ENCODE measurements at regions not wholly inside any gene's neighbourhood (a gene's known extent, or its start where the extent isn't known, plus 50 kb on each side); places are given as distances from the start of the nearest gene placed in this dataset.
A peak's percentile ranks its signal among the peaks of the same experiment; 100 is the strongest.

DNA sequence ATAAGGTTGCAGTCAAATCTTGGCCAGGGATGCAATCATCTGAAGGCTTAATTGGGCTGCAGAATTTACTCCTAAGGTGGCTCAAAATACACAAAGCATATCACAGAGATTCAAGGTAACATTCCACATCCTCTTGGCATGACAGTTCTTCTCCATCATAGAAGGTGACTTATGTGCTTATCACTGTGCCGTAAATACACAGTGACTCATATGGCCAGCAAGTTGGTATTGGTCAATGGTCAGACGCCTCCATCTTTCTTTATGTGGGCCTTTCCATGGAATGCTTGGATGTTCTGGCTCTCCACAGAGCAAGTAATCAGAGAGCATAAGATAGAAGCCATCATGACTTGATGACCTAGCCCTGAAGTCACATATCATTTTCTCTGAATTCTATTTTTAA is 168.8 kb upstream of the ST8SIA2 start:
- DNase-seq, result no peak

DNA sequence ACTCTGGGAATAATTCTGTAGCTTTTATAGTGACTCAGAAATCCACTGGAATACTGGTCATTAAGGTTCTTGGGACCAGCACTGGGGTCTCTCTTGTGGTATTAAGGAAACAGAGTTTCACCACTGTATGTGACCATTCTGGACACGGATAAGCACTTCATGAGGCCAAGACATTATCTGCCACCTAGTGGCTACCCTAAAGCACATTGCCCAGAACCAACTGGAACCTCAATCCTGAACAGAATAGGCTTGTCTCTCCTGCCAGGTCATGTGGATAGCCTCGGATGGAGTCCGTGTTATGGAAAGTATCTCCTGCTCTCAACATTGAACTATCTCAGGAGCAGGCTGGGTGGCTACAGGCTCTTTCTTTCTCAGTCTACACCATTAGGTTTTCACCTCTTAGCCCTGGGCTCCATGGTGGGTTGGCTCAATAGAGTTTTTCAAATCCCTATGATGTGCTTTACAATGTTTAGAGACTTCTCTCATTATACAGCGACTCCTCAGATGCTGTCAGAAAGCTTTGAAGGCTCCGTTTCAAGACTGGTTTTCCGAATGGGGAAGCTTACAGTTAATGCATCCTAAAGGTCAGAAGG is 167.6 kb upstream of the ST8SIA2 start:
- peak; percentile 11 for DNase-seq

DNA sequence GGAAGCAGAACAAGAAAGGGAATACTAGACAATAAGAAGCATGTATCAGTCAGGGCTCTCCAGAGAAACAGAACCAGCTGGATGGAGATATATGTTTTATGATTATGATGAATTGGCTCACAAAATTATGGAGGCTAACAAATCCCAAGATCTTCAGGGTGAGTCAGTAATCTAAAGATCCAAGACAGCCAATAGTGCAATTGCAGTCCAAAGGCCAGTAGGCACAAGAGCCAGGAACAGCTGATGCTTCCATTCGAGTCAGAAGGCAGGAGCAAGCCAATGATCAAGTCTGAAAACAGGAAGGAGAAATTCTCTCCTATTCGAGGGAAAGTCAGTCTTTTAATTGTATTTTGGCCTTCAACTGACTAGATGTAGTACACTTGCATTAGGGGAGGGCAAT is 164.9 kb upstream of the ST8SIA2 start:
- DNase-seq, result no peak

DNA sequence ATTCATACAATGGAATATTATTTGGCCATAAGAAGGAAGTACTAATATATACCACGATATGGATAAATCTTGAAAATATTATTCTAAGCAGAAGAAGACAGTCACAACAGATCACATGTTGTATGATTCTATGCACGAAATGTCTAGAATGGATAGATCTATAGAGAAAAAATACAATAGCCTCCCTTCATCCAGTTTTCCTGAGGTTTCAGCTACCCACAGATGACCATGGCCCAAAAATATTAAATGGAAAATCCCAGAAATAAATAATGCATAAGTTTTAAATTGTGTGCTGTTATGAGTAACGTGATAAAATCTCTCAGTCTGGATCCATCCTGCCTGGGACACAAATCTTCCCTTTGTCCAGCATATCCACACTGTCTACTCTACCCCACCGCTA is 162.2 kb upstream of the ST8SIA2 start:
- DNase-seq, result no peak

DNA sequence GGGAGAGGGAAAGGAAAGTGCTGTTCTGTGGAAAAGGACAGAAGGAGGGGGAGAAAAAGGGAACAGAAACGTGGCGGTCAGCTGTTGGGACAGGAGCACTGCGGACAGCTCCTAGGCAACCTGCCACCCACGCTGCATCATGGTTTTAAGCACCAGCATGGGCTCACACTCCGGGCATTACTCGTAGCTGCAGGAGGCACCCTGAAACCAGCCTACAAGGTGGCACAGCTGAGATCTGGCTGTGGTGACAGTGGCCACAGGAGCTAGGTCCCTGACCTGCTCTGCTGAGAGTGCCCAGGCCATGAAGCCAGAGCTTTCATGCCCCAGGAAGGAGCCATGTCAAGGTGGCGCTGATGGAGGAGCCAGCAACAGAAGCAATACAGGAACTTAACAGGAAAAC is 161.4 kb upstream of the ST8SIA2 start:
- no peak for DNase-seq

DNA sequence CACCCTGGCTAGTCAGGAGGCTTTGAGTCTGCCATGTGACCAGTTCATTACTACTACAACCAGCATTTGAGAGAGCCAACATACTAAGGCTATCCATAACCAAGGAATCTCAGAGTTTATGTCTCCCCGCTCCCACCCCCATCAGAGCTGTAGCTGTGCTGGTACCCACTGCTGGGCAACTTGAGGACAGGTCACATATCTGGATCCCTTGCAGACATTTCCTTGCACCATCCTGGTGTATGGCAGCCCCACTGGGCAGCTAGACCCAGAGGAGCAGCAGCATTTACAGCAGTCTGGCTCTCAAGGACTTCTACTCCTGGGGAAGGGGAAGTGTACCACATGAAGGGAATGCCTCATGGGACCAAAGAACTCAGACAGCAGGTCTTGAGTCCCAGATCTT is 160.8 kb upstream of the ST8SIA2 start:
- DNase-seq, result no peak

DNA sequence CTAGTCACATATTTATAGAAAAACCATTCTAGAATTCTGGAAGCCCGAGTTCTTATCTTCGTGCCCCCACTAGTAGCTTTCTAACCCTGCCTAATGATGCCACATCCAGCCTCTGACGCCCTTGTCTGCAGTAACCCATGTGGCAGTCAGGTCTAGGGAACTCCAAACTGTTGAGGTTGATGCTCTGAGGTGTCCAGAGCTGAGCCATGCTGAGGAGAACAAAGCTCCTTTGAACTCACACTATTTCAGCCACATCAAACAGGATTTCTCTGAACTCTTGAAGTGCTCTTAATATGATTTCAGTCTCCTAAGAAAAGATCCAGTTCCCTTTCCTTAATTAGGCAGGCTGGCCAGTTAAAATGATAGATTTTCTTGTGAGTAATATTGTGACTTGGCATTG is 150.5 kb upstream of the ST8SIA2 start:
- no peak for DNase-seq

DNA sequence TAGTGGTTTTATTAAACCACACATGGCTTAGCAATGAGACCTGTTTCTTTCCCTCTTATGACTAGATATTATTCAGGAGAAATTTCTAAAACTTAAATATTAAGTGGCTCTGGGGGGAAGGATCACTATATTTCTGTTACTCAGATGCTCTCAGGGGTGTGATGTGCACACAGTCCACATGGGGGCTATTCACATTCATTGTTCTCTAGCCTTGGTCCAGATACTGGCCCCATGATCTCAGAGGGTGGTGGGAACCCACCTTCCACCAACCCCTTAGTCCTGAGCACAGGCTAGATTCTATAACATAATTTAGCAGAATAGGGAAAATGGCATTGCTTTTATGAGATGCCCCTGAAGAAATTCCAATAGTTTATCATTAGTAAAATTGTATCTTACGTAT is 149.0 kb upstream of the ST8SIA2 start:
- DNase-seq, result no peak

DNA sequence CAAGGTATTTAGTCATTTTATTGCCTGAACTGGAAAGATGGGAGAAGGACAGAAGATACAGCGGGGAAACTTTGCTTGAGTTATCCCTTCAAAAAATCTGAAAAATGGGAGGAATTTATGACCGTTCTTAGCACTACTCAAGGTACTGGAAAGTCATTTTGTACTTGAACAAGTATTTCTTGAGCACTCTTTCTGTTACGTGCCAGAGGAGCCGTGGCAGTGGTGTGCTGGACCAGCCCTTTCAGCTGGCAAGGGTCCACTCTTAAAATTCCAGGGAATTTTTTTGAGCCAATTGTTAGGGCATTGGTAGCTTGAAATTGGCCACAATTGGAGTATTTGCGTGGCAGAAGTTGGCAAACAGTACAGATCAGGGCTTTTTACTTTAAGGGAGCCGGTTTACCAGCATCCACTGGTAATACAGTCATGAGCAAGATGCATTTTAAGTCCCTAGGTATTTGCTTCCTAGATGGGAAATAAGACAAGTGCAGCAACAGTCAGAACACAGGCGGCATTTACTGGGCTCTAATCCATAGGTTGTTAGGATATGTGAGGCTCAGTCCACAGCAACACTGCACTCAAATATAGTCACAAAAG is 145.9 kb upstream of the ST8SIA2 start:
- no peak for DNase-seq

DNA sequence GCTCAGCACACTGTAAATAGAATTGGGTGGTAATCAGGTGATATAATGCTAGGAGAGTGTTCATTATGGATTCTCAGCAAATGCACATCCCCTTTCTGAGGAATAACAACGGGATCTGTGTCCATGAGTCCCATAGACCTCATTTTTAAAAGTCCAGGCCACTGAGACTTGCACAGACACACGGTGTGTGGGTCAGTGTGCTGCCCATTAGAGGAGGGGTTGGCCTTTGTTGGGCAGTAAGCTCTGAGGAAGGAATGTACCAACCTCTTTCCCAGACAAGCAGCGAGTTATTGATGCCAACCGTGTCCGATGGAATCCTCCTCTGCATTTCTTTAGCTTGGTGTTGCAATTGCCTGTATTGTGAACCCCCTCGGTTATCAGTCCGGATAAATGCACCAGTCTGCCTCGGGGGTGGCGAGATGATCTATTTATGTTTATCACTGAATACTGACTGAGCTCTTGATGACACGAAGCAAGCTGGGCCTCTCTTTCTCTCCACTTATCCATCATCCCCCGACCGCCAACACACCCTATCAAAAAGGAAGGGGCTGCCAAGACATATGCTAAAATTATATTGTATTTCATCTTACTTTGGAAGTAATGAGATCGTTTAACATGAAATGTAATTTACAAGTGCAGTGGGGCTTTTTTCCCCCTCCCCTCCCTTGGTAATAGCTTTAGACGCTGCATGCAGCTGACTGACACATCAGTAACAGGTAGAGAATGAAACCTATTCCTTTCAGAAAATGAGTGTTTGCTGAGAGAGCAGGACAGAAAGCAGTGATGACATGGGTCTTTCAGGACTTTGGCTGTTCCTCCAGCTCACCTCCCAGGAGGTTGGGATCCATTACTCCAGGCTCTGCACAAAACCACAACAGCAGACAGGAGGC is 126.6 kb upstream of the ST8SIA2 start:
- no peak for DNase-seq

DNA sequence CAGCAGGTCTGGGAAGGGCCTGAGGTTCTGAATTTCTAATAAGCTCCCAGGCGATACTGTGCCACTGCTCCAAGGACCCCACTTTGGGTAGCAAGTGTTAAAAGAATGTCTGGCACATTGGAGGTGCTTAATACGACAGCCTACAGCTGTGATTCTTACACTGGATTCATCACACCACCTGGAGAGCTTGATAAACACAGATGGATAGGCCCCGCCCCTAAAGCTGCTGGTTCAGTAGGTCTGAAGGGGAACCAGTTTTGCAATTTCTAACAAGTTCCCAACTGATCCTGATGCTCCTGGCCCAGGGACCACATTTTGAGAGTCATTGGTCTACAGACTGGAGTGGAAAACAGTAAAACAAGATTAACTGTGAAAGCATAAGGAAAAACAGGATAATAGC is 124.8 kb upstream of the ST8SIA2 start:
- no peak for DNase-seq

DNA sequence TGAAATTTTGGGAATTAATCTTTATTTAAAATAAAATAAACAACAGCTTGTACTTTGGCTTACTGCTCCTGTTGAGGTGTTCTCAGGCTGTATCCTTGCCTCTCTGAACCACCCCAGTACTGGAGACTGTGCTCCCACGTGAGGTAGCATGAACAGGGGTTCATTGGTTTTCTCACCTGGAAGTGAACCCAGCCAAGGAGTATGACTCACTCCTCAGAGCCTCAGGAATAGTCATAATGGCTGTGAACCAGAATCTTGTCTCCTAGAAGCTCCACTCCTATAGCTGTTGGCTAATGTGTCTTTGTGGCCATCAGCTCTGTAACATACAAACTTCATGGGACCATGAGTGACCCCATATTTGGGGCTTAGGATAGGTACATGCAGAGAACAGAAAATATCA is 122.5 kb upstream of the ST8SIA2 start:
- no peak for DNase-seq

DNA sequence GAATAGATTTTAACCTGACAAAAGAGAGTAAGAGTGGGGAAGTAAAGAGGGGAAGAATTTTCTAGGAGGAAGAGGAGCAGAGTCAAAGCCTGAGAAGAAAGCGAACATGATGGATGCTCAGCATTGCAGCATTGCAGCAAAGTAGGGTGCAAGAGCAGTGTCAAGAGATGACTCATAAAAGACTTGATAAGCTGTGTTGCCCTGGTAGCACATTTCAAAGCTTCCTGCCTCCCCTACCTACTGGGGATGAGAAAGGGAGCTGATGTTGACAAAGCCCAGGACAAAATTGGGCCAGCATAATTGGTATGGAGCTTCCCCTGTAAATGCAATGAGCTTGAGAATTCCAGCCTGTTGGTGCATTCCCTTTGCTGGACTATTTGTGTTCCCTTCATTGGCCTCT is 121.6 kb upstream of the ST8SIA2 start:
- no peak for DNase-seq

DNA sequence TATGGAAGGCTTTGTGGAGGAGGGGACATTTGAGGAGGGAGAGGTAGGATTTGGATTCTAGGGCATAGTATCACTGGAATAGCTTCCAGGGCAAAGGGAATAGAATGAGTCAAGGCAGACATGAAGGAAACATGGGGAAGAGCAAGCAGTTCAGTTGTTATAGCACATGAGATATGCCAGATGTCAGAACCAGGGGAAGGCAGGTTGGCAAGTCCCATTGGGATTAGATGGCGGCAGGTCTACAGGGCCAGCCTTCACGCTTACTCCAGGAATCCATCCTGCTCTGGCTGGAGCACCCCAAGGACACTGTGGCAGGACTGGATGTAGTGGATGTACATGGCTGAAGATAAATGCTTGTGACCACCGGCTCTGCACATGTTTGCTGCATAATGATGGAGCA is 120.4 kb upstream of the ST8SIA2 start:
- DNase-seq, result no peak

DNA sequence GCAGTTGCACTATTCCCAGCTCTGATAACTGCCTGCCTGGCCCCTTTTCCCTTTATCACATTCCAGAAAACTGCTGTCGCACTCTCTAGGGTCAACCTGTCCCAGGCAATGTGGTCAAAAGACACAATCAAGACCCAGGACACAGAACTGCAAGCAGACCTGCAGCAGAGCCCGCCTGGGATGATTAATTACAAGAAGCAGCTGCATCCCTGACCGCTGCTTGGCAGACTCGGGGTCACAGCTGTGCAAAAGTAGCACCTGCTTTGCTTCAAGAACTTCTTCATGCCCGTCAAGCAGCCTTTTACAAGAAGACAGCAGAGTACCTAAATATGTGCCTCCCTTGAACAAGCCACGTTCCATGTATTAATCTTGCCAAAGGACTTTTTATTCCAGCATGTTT is 120.0 kb upstream of the ST8SIA2 start:
- no peak for DNase-seq

DNA sequence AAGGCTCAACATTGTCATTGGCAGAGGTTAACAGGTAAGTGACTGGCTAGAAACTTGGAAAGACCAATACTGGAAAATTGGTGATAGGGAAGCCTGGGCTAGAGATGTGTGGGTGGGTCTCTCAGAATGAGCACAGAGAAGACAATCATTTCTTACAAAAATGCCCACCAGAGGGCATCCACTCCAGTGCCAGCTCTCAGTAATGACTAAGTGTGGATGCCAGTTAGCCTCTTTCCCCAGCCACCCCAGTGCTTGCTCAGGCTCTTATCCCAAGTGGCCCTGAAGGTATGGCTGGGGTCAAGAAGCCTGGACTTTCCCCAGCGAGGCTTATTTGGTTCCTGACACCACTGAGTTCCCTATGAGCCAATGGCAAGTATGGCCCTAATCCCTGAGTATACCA is 115.9 kb upstream of the ST8SIA2 start:
- no peak for DNase-seq

DNA sequence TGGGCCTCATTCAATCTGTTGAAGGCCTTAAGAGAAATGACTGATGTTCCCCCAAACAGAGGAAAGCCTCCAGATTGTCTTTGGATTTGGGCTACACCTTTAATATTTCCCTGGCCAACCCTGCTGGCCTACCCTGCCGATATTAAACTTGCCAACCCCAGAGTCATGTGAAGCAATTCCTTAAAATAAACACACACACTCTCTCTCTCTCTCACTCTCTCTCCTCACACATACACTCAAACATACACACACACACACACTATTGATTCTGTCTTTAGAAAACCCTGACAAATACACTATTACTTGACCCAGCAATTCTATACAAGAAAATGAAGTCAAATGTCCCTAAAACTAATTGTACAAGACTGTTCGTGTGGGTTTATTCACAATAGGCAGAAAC is 109.9 kb upstream of the ST8SIA2 start:
- no peak for DNase-seq

DNA sequence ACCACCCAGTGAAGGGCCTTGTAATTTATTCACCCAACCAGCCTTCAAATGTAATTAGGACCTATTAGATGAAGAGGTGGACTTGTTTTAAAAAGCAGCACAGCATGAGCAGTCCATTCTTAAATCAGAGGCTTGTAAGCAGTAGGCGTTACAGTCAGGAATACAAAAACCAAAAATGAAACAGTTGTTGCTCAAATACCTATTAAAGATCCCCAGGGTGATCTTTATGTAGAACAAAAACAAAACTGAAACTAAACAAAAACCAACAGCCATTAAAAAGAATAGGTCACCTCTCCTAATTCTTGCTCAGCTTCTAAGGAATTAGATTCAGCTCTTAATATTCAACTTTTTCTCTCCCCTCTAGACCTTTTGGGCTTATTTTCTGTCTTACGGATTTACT is 104.9 kb upstream of the ST8SIA2 start:
- no peak for DNase-seq

DNA sequence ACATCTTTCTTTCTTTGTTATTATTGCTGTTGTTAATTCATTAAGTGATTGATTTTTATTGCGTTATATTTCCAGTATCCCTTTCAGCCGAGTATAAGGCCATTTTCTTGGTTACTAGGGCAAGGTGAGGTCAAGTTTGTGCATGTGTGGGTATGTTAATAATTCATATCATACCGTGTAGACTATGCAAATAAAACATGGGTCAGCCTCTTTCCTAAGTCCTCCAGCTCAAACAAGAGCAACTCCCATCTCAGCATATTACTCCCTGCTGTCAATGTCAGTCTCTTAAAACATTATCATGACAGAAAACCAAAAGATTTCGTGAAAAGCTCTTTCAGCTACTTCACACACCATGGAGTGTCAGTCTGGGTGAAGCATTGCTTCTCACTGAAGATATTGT is 103.9 kb upstream of the ST8SIA2 start:
- DNase-seq, result no peak

DNA sequence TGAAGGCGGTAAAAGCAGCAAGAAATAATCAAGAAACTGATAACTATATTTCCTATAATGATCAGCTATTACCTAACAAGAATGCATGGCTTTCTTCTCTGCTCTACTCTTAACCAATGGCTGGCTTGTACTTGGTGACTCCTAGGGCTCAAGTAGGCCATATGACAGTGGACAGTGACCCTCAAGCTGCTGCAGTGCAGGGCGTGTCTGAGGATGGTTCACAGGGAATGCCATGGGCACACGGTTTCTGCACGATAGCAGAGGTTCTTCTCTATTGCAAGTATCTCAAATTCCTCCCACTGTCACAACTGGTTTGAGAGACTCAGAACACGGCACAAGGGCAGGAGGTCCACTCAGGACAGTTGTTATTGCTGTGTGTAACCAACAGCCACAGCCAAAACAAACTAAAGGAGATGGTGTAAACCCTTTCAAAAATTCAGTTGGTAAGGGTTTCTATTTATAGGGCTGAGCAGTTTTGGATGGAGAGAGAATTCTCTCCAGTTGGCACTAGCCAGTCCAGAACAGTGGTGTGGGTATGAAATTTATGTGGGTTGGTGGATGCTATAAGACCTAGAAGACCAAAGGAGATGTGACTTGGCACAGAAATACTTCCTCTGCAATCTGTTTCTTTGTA is 103.2 kb upstream of the ST8SIA2 start:
- DNase-seq, result no peak

DNA sequence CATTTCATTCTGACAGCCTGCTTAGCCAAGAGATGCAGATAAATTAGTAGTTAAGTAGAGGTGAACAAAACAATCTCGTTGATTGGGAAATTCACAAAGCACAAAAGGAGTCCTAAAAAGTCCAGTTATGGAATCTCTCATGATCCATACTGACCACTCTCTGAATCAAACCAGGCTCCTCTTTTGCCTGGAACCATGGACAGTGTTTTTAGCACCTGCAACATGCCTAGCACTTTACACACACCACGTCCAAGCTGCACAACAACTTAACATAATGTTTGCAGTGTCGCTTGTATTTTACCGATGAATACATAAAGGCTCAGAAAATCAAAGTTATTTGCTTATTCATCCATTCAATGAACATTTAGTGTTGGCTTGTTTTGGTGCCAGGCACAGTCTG is 101.8 kb upstream of the ST8SIA2 start:
- no peak for DNase-seq

DNA sequence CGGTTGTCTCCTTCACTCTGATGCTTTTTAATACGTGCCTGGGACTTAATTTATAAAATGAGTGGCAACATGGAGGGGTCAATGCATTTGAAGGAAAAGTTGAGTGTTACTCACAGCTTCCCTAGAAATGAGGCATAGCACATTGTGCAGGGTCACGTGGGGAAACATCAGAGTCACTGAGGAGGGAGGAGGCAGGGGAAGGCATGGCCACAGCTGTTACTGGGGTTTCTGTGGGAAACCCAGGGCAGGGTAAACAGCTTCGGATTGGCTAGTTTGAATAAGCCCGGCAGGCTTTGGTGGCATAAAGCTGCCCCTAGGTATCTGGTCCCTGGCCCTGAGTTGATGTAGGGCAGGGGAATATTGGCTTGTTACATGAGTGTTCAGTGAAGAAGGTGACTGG is 98.9 kb upstream of the ST8SIA2 start:
- no peak for DNase-seq

DNA sequence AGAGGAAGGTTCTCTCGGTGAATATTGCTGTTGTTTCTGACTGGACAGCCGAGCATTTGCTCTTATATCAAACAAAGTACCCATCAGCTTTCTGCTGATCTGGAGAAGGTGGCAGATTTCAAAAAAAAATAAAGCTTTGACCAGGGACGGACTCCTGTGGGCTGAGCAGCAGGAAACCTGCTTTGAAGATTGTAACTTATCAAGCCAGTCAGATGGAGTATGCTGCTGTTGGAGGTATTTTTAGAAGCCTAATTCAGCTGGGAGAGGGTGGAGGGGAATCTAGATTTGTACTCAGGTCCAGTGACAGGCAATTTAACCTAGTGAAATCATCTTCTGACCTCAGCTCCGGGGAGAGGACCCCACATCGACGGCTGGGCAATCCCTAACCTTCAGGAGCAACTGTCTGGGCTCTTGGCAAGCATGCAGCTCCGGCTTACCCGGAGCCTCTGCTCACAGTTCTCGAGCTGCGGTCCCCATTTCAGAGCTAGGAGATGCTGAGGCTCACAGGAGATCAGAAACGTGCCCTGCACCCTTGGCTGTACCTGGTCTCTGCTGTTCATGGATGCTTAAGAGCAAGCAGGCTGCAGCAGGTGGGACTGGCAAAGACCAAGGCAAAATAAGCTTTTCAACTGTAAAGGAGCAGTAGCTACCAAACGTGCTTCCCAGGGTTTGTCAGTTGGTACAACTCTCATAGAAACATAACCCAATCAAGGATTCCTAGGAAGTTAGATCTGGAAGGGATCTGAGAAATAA is 89.3 kb upstream of the ST8SIA2 start:
- no peak for DNase-seq

Measured in CD4-positive, alpha-beta T cell treated with Interleukin-17A for 1 hour (primary cell).